LNCAP (cell line): ENCODE measurements at regions not wholly inside any gene's neighbourhood (a gene's known extent, or its start where the extent isn't known, plus 50 kb on each side); places are given as distances from the start of the nearest gene placed in this dataset.

ENCODE experiments used
- CTCF ChIP-seq: fragments of 450-650 bp; IDR thresholded peaks from 2 replicates; pipeline ENCODE4 v1.5.1; 2017; ENCODE audit warnings: mild to moderate bottlenecking

DNA sequence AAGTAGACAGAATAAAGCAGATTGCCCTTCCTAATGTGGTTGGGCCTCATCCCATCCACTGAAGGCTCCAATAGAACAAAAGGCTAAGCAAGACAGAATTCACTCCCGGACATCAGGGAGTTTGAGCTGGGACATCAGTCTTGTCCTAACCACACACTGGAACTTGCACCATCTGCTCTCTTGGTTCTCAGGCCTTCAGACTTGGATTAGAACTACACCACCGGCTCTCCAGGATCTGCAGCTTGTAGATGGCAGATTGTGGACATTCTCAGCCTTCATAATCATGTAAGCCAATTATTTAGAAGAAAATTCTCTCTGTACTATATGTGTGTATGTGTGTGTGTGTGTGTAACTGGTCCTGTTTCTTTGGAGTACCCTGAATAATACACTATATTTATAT lies 394.7 kb upstream of the LMCD1 start:
- TF ChIP-seq CTCF, result no peak

- TF ChIP-seq CTCF, result peak; percentile 81
These were observed 390.4 kb upstream of the LMCD1 start for GRCh38 chr3:8110966-8111798.

DNA sequence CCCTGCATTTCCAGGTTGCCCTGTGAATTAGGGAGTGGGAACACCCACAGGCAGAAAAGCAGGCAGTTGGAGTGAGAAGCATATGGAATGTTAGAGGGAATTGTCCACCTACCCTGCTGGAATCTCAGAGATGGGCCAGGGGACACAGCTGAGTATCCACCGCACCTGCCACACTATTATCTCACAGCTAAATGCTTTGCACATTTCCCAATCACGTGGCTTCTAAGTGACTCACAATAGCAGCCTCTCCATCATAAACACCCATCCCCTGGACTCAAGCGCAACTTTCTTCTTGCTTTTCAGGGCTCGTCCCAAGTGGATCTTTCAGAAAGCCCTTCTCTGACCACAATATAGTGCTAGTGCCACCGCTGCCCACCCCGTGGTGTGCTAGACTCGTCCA lies 389.0 kb upstream of the LMCD1 start:
- no peak for TF ChIP-seq CTCF

GRCh38 chr3:8113626-8114025 lies 388.0 kb upstream of the LMCD1 start:
- no peak for TF ChIP-seq CTCF

DNA sequence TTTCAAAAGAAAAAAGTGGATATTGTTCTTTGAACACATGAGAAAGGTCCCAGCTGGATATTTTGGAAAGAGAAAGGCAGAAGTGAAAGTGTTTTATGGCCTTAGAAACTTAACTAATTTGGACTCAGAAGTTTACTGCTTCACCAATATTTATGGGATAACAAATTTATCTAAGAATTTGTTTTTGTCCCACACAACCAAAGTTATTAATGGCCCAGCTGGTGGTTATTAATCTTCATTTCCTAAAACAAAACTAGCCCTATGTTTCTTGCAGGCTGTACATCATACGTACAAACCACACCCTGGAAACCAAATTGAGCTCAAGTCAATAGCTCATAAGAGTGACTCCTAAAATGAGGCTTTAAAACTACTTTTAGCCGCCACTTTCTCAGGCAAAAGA lies 372.9 kb upstream of the LMCD1 start:
- TF ChIP-seq CTCF, result no peak

DNA sequence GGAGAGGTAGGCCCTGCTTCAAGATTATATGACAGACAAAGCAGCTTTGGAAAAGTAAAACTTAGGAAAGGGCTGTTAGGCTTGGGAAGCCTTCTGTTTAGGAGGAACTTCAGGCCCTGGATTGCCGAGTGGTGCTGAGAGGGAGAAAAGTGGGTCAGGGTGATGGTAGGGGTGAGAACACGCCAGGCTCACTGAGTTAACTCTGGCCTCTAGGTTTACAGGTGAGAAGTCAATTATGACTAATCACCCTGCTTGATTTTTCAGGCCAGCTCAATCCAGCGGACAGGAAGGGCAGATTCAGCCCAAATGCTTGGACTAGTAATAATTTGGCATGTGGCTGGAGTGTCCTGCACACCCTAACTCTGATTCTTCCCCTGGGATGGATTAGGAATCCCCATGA lies 365.1 kb upstream of the LMCD1 start:
- no peak for TF ChIP-seq CTCF

GRCh38 chr3:8143186-8143585 lies 358.4 kb upstream of the LMCD1 start:
- TF ChIP-seq CTCF, result no peak

- TF ChIP-seq CTCF, result no peak
These were observed 356.0 kb upstream of the LMCD1 start for GRCh38 chr3:8145661-8146060.
